ENCODE measurements at regions not wholly inside any gene's neighbourhood (a gene's known extent, or its start where the extent isn't known, plus 50 kb on each side); places are given as distances from the start of the nearest gene placed in this dataset.

- no peak for DNase-seq
Measured at GRCh38 chr10:59595593-59595992, 114.1 kb downstream of the SLC16A9 start.

- DNase-seq = no peak
Measured at GRCh38 chr10:59593768-59594167, 115.9 kb downstream of the SLC16A9 start.

DNA sequence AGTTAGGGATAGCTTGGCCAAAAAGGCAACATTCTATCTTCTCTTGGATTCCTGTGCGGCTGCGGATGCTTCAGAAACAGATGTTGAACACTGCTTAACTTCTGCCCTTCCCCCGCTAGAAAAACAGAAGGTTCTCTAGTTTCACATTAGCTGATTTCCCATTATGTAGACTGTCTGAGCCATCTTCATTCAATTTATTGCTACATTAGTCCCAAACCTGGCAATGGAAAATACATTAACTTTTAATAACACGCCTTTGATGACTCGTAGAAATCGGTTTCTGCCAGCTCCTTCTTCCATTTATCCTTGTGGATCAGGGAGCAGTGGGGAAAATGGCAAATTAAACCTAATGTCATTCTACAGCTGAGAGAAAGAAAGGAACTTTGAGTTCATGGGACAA, 119.9 kb downstream of the SLC16A9 start:
- no peak for DNase-seq

- DNase-seq = no peak
Measured at GRCh38 chr10:59588791-59589190, 120.9 kb downstream of the SLC16A9 start.

DNA sequence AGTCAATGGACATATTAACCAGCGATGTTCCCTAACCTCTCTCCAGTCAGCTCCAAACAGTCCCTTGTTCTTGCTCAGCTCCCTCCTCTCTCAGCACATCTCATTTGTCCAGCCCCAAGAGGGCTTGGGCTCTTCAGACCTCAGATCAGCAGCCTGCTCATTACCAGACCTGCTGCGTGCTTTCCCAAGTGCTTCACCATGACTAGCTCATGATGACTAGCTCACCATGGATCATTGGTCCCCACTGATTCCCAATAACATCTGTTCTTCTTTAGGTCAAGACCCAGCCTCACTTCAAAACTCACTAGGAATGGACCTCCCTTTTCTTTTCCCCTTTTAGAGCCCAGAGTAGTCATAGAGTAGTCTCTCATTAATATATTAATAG, 121.9 kb downstream of the SLC16A9 start:
- DNase-seq = no peak

DNA sequence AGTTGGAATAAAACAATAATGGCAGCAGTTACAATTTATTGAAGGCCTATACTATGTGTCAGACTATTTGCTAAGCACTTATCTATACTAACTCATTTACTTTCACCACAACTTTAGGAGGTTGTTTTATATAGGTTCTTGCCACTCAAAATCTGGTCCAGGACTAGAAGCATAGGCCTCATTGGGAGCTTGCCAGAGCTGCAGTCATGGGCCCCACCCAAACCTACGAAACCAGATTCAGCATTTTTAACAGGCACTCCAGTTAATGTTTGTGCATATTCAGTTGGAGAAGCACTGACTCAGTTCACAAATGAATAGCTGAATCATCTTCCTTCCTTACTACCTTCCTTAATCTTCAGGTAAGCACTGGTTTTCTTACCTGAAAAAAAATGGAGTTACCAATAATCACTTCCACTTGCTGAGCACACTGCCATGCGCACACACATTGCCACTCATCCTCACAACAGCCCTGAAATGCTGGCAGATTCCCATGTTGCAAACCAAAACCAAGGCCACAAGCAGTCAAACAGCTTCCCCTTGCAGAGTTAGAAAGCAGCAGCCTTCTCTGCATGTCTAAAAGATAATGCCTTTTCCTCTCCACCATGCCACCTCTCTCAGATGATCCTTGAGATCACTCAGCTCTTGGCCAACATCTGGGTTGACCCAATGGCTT, 122.4 kb downstream of the SLC16A9 start:
- DNase-seq = peak in 3 of 56 donors; percentile 5 to 9 (median 8)

DNA sequence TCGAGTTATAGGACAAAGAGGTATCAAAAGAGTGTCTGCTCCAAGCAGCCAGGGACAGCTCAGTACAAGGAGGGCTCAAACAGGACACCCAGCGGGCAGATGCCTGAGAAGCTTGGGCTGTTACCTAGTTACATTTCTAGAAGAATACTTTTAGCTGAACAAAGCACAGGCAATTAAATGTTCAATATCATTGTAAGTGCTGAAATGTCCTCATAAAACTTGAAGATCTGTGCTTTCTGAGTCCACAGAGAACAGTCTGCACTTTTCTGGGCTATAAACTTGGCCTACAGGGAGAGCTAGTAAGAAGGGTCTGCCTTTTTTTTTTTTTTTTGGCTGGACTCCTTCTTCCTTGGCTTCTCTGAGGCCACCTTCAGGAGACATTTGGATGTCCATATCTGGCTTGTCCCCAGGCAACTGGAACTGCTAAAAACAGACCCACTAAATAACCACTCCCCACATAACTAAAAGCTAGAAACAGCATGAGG, 123.2 kb downstream of the SLC16A9 start:
- peak in 10 of 56 donors; percentile 2 to 53 (median 21) for DNase-seq

- peak in 31 of 56 donors; percentile 7 to 77 (median 39) for DNase-seq
Measured at GRCh38 chr10:59585046-59585700, 124.5 kb downstream of the SLC16A9 start.

GRCh38 chr10:59582780-59583179, 126.9 kb downstream of the SLC16A9 start:
- no peak for DNase-seq

GRCh38 chr10:59582058-59582457, 127.6 kb downstream of the SLC16A9 start:
- peak in 4 of 56 donors; percentile 3 to 22 (median 14) for DNase-seq

GRCh38 chr10:59580026-59580863, 129.4 kb downstream of the SLC16A9 start:
- DNase-seq = peak in 4 of 56 donors; percentile 5 to 35 (median 14)

- DNase-seq = no peak
Measured at GRCh38 chr10:59578741-59579140, 130.9 kb downstream of the SLC16A9 start.

DNA sequence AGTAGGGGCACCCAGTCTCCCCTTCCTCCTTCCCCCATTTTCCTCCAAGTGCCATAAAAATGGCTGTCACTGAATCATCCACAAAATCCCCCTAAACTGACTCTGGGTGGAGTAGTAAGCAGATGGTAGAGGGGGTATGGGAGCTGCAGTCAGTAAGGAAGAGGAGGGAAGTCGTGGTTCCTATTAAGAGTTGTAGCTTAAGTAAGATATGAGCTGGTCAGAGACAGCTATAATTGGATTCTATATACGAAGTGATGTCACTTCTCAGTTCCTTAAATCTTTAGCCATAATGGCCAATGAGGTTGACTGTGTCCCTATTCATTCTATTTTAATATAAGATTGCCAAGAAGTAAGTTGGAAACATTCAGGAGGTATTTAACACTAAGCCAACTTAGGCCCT, 131.7 kb downstream of the SLC16A9 start:
- no peak for DNase-seq

DNA sequence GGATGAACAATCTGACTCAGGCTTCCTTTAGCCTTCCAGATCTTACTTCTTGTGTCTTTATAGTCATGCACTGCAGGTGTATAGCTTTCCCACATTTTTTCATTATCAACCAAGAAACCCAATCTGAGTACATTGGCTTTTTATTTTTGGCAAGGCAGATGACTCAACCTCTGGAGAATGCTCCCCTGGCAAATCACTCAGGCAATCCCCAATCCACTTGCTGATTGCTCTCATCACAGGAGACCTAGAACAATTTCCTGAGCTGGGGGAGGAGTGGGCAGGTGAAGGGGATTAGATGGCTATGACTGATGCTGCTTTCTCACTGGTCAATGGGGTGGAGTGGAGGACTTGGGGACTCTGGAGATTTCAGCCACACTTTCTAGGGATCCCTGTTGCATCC, 134.4 kb downstream of the SLC16A9 start:
- DNase-seq = peak in 2 of 56 donors; percentile 14

- DNase-seq = no peak
Measured at GRCh38 chr10:59563531-59563930, 146.1 kb downstream of the SLC16A9 start.

DNA sequence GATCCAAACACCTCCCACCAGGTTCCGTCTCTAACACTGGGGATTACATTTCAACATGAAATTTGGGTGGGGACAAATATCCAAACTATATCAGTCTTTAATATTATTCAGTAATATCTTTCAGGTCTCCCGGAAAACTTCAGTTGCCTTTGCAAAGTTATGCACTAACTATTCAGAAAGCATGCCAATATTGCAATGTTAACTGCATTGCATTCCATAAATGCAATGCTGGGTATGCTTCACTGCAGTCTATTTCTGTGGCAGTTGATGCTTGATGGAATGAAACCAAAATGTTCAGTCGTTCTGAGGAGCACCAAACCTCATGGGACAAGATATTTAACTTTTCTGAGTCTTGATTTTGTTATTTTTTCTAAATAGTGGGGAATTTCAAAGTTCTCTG, 147.5 kb downstream of the SLC16A9 start:
- DNase-seq = no peak

DNA sequence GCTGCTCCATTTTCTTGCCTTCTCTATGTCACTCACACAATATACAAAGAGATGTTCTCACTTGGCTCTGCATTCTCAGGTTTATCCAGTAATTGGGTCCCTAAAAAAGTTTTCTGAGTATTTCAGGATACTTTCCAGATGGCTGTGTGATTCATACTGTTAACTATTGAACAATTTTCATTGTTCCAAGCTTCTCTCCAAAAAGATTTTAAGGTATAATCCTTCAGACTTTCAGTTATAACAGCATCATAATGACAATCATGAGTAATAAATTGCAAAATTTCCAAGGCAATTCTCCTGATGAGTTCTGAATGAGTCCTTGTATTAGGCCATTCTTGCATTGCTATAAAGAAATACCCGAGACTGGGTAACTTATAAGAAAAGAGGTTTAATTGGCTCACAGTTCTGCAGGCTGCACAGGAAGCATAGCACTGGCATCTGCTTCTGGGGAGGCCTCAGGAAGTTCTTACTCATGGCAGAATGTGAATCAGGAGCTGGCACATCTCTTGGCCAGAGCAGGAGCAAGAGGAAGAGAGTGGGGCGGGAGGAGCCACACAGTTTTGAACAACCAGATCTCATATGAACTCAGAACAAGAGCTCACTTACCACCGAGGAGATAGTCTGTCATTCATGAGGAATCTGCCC, 148.1 kb downstream of the SLC16A9 start:
- peak in 1 of 56 donors; percentile 5 for DNase-seq

DNA sequence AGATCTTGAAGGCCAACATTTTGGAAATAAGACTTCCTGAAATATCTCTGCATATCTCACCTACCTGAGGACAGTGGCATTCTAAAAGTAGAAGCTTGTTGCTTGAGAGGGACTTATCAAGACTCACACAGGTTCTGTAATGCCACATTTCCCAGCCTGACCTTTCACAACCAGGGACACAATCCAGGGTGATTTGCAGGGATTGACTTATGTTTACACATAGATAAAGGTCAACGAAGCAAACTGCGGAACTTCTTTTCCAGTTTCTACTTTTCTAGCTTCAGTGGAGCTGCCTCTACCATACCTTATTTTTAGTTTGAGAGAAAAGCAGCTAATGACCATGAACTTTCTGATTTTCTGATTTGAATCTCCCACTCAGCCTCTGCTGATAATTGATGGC, 148.7 kb downstream of the SLC16A9 start:
- no peak for DNase-seq

DNA sequence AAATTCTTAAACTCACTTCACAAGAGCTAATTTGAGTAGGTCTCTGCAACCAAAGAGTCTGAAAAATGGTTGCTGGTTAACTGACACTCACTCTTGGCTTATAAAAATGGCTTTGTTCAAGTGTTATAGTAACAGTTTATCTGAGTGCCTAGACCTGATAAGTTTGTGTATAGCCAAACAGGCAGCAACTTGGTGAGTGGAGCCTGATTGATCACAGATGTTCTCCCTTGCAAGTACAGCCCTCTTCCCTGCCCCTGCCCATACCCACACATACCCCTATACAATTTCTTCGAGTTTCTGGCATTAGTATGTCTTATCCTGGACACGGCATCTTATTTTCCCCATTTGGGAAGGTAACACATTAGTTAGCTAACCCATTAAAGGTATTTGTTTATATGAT, 149.5 kb downstream of the SLC16A9 start:
- DNase-seq = no peak

GRCh38 chr10:59558066-59558465, 151.6 kb downstream of the SLC16A9 start:
- no peak for DNase-seq

DNA sequence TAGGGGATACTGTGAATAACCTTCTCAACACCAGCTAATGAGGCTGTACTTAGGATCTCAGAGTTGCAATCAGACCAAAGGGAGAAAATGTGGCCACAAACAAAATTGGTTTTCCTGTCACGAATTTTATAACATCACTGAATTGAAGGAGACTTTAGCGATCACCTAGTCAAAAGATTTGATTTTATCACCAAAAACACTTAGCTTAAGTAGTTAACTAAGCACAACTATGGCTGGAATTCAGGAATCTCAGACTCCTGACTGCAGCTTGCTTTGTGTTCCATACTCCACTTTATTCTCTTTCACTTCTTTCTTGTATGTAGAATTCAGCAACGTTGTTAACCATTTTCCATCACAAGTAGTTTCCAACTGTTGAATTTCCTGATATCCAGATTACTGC, 152.0 kb downstream of the SLC16A9 start:
- DNase-seq = no peak

- peak in 3 of 56 donors; percentile 7 to 37 (median 8) for DNase-seq
Measured at GRCh38 chr10:59557052-59557451, 152.6 kb downstream of the SLC16A9 start.
